ENCODE measurements at regions not wholly inside any gene's neighbourhood (a gene's known extent, or its start where the extent isn't known, plus 50 kb on each side); places are given as distances from the start of the nearest gene placed in this dataset.

GRCh38 chr12:90153827-90154226 is 445.2 kb upstream of the ATP2B1 start:
- DNase-seq = no peak
- Histone ChIP-seq H3K36me3 (no peaks in the 10 kb centered on the region), H3K4me1 (no peaks in the 10 kb centered on the region), H3K4me3 (no peak overlapping the region), H3K27ac (replicated peaks) (no peak overlapping the region), H3K27me3 (ENCODE audit: low read depth) (no peaks in the 10 kb centered on the region), H3K9me3 (replicated peaks) (no peaks in the 10 kb centered on the region)
- intact Hi-C loops (cut with micrococcal nuclease) = no loop called here
- TF ChIP-seq CTCF (IDR thresholded peaks at IDR 0.05; ENCODE audit: borderline replicate concordance) = no peak

- no peak overlapping the region for H3K27ac ChIP-seq (replicated peaks)
- H3K4me1 ChIP-seq = no peaks in the 10 kb centered on the region
- no peak for TF ChIP-seq CTCF (IDR thresholded peaks at IDR 0.05; ENCODE audit: borderline replicate concordance)
- H3K4me3 ChIP-seq = no peak overlapping the region
- no peaks in the 10 kb centered on the region for H3K9me3 ChIP-seq (replicated peaks)
- intact Hi-C loops (cut with micrococcal nuclease) = no loop called here
- no peaks in the 10 kb centered on the region for H3K27me3 ChIP-seq (ENCODE audit: low read depth)
- no peak for DNase-seq
- H3K36me3 ChIP-seq = no peaks in the 10 kb centered on the region
Observed at GRCh38 chr12:90152897-90153624, 444.4 kb upstream of the ATP2B1 start.

- no peaks in the 10 kb centered on the region for H3K4me1 ChIP-seq
- H3K27me3 ChIP-seq (ENCODE audit: low read depth) = no peaks in the 10 kb centered on the region
- DNase-seq = no peak
- no peak overlapping the region for H3K4me3 ChIP-seq
- H3K9me3 ChIP-seq (replicated peaks) = no peaks in the 10 kb centered on the region
- no peak overlapping the region for H3K27ac ChIP-seq (replicated peaks)
- no peaks in the 10 kb centered on the region for H3K36me3 ChIP-seq
- TF ChIP-seq CTCF (IDR thresholded peaks at IDR 0.05; ENCODE audit: borderline replicate concordance) = no peak
- intact Hi-C loops (cut with micrococcal nuclease) = no loop called here
Observed at GRCh38 chr12:90151491-90152015, 442.9 kb upstream of the ATP2B1 start.

GRCh38 chr12:90149453-90149852 is 440.8 kb upstream of the ATP2B1 start:
- TF ChIP-seq CTCF (IDR thresholded peaks at IDR 0.05; ENCODE audit: borderline replicate concordance) = no peak
- H3K4me1 ChIP-seq = no peaks in the 10 kb centered on the region
- H3K9me3 ChIP-seq (replicated peaks) = no peaks in the 10 kb centered on the region
- intact Hi-C loops (cut with micrococcal nuclease) = no loop called here
- H3K4me3 ChIP-seq = no peak overlapping the region
- H3K27ac ChIP-seq (replicated peaks) = no peak overlapping the region
- no peak for DNase-seq
- H3K27me3 ChIP-seq (ENCODE audit: low read depth) = no peaks in the 10 kb centered on the region
- H3K36me3 ChIP-seq = no peaks in the 10 kb centered on the region

GRCh38 chr12:90129366-90130030 is 420.9 kb upstream of the ATP2B1 start:
- no peak for DNase-seq
- Histone ChIP-seq H3K36me3 (no peaks in the 10 kb centered on the region), H3K4me1 (no peaks in the 10 kb centered on the region), H3K27ac (replicated peaks) (no peak overlapping the region), H3K27me3 (ENCODE audit: low read depth) (no peaks in the 10 kb centered on the region), H3K4me3 (no peak overlapping the region), H3K9me3 (replicated peaks) (peaks cover 13% of the 10 kb centered on the region)
- TF ChIP-seq CTCF (IDR thresholded peaks at IDR 0.05; ENCODE audit: borderline replicate concordance) = no peak
- intact Hi-C loops (cut with micrococcal nuclease) = no loop called here

Data from left ventricle myocardium inferior (tissue), 1 donor.